ENCODE measurements at regions not wholly inside any gene's neighbourhood (a gene's known extent, or its start where the extent isn't known, plus 50 kb on each side); places are given as distances from the start of the nearest gene placed in this dataset.

DNA sequence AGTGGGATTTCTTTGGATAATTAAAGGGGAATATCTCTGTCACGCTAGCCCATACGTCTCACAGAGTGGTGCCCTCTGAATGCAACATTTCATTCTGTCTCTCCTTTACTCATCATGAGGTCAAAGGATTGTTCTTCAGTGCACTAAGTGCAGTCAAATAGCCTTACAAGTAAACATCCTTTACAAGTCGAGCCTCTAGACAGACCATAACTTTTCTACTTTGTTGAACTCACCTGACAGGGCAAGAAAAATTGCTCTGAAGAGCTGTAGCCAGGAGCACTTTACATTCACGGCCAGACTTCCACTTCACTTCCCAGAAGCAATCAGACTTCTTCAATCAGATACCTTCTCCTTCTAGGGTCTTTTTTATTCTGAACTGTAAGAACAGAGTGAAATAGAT lies 768.0 kb upstream of the TMPRSS15 start:
- TF ChIP-seq, protein P1, sequence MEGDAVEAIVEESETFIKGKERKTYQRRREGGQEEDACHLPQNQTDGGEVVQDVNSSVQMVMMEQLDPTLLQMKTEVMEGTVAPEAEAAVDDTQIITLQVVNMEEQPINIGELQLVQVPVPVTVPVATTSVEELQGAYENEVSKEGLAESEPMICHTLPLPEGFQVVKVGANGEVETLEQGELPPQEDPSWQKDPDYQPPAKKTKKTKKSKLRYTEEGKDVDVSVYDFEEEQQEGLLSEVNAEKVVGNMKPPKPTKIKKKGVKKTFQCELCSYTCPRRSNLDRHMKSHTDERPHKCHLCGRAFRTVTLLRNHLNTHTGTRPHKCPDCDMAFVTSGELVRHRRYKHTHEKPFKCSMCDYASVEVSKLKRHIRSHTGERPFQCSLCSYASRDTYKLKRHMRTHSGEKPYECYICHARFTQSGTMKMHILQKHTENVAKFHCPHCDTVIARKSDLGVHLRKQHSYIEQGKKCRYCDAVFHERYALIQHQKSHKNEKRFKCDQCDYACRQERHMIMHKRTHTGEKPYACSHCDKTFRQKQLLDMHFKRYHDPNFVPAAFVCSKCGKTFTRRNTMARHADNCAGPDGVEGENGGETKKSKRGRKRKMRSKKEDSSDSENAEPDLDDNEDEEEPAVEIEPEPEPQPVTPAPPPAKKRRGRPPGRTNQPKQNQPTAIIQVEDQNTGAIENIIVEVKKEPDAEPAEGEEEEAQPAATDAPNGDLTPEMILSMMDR (IDR thresholded peaks at IDR 0.05): no peak
- TF ChIP-seq EP300 (IDR thresholded peaks at IDR 0.05; ENCODE audit: low read depth) (no peak), POLR2AphosphoS5 (IDR thresholded peaks at IDR 0.05) (no peak), POLR2A (IDR thresholded peaks at IDR 0.05) (no peak)
